ENCODE measurements at regions not wholly inside any gene's neighbourhood (a gene's known extent, or its start where the extent isn't known, plus 50 kb on each side); places are given as distances from the start of the nearest gene placed in this dataset.

GRCh38 chr5:53783624-53784228 is 223.3 kb downstream of the NDUFS4 start:
- H3K36me3 Mint-ChIP-seq (ENCODE audit: insufficient read depth, unreplicated experiment): no peaks in the 10 kb centered on the region
- ChIA-PET POLR2A (no interaction called here), CTCF (no interaction called here)
- no peak overlapping the region for H3K27ac Mint-ChIP-seq (ENCODE audit: low read depth, unreplicated experiment)
- peaks cover 15% of the 10 kb centered on the region for H3K9me3 Mint-ChIP-seq (ENCODE audit: unreplicated experiment)
- TF ChIP-seq, protein P1, sequence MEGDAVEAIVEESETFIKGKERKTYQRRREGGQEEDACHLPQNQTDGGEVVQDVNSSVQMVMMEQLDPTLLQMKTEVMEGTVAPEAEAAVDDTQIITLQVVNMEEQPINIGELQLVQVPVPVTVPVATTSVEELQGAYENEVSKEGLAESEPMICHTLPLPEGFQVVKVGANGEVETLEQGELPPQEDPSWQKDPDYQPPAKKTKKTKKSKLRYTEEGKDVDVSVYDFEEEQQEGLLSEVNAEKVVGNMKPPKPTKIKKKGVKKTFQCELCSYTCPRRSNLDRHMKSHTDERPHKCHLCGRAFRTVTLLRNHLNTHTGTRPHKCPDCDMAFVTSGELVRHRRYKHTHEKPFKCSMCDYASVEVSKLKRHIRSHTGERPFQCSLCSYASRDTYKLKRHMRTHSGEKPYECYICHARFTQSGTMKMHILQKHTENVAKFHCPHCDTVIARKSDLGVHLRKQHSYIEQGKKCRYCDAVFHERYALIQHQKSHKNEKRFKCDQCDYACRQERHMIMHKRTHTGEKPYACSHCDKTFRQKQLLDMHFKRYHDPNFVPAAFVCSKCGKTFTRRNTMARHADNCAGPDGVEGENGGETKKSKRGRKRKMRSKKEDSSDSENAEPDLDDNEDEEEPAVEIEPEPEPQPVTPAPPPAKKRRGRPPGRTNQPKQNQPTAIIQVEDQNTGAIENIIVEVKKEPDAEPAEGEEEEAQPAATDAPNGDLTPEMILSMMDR (IDR thresholded peaks at IDR 0.05; ENCODE audit: unreplicated experiment): no peak
- H3K4me1 Mint-ChIP-seq (ENCODE audit: insufficient read depth, unreplicated experiment): peaks cover 6% of the 10 kb centered on the region
- no TSS peak for BruUV-seq (replicated peaks)
- no peaks in the 10 kb centered on the region for H3K27me3 Mint-ChIP-seq (ENCODE audit: insufficient read depth, unreplicated experiment)
- H3K4me3 Mint-ChIP-seq (ENCODE audit: unreplicated experiment): no peak overlapping the region
- intact Hi-C loops (cut with micrococcal nuclease): no loop called here
- DNase-seq (ENCODE audit: unreplicated experiment): no peak

DNA sequence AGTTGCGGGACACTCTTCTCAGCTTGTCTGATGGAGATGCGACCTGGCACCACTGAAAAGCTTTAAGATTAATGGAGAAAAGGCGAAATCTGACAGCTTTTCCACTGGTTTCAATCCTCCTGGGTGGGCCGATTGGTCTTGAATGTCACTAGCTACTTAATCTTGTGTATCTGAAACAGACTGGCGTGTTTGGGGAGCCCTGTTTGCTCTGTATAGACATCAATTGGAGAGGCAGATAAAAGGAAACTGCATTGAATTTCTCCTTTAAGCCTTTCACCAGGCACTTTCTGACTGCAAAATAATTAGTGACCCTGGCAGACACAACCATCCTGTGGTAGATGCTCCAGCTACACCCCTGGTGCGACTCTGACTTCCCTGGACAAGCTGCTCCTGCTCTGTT is 224.2 kb downstream of the NDUFS4 start:
- Mint-ChIP-seq H3K9me3 (ENCODE audit: unreplicated experiment) (peaks cover 15% of the 10 kb centered on the region), H3K27ac (ENCODE audit: low read depth, unreplicated experiment) (no peak overlapping the region), H3K4me3 (ENCODE audit: unreplicated experiment) (no peak overlapping the region), H3K27me3 (ENCODE audit: insufficient read depth, unreplicated experiment) (no peaks in the 10 kb centered on the region), H3K4me1 (ENCODE audit: insufficient read depth, unreplicated experiment) (peaks cover 2% of the 10 kb centered on the region), H3K36me3 (ENCODE audit: insufficient read depth, unreplicated experiment) (no peaks in the 10 kb centered on the region)
- TF ChIP-seq, protein P1 (IDR thresholded peaks at IDR 0.05; ENCODE audit: unreplicated experiment): no peak
- POLR2A ChIA-PET: no interaction called here
- intact Hi-C loops (cut with micrococcal nuclease): no loop called here
- BruUV-seq (replicated peaks): no TSS peak
- DNase-seq (ENCODE audit: unreplicated experiment): no peak
- CTCF ChIA-PET: interaction anchor here (0.6 to 0.7 kb wide), 2 partner anchors 32 to 531 kb away, joined by 3 to 8 read pairs; no protein-coding TSS in a partner anchor

DNA sequence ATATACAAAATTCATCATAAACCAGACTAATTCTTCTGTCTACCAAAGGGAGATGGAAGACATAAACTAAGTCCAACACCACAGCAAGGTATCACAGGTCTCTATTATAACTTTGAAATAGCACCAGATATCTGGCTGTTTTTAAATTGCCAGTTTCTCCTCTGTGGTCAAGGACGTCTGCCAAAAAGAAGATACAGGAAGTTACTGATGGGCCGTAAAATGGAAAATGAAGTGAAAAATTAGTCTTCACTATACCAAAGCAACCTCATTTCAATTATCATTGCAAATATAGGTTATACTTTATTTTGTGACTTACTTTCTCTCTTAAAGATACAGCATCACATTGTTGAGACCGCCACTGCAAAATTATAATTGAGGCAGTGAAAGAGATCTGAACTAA is 225.5 kb downstream of the NDUFS4 start:
- H3K9me3 Mint-ChIP-seq (ENCODE audit: unreplicated experiment): peaks cover 15% of the 10 kb centered on the region
- CTCF ChIA-PET: no interaction called here

GRCh38 chr5:53790026-53790425 is 229.6 kb downstream of the NDUFS4 start:
- TF ChIP-seq, protein P1 (IDR thresholded peaks at IDR 0.05; ENCODE audit: unreplicated experiment): no peak
- Mint-ChIP-seq H3K27ac (ENCODE audit: low read depth, unreplicated experiment) (no peak overlapping the region), H3K4me1 (ENCODE audit: insufficient read depth, unreplicated experiment) (no peaks in the 10 kb centered on the region), H3K36me3 (ENCODE audit: insufficient read depth, unreplicated experiment) (no peaks in the 10 kb centered on the region), H3K4me3 (ENCODE audit: unreplicated experiment) (no peak overlapping the region), H3K27me3 (ENCODE audit: insufficient read depth, unreplicated experiment) (no peaks in the 10 kb centered on the region), H3K9me3 (ENCODE audit: unreplicated experiment) (peaks cover 15% of the 10 kb centered on the region)
- CTCF ChIA-PET: no interaction called here
- BruUV-seq (replicated peaks): no TSS peak
- no peak for DNase-seq (ENCODE audit: unreplicated experiment)
- intact Hi-C loops (cut with micrococcal nuclease): loop anchor here (10.0 kb wide), 1 partner anchor 55 kb away; no protein-coding TSS in a partner anchor
- POLR2A ChIA-PET: interaction anchor here (0.5 kb wide), 1 partner anchor 78 kb away, joined by 3 read pairs; no protein-coding TSS in a partner anchor

More for the DNA sequence above, 225.5 kb downstream of the NDUFS4 start:
- Mint-ChIP-seq H3K4me1 (ENCODE audit: insufficient read depth, unreplicated experiment) (no peaks in the 10 kb centered on the region), H3K36me3 (ENCODE audit: insufficient read depth, unreplicated experiment) (no peaks in the 10 kb centered on the region), H3K27ac (ENCODE audit: low read depth, unreplicated experiment) (no peak overlapping the region), H3K4me3 (ENCODE audit: unreplicated experiment) (no peak overlapping the region), H3K27me3 (ENCODE audit: insufficient read depth, unreplicated experiment) (no peaks in the 10 kb centered on the region)
- DNase-seq (ENCODE audit: unreplicated experiment): no peak
- TF ChIP-seq, protein P1 (IDR thresholded peaks at IDR 0.05; ENCODE audit: unreplicated experiment): no peak
- no TSS peak for BruUV-seq (replicated peaks)
- POLR2A ChIA-PET: no interaction called here
- intact Hi-C loops (cut with micrococcal nuclease): no loop called here

All from MCF 10A (cell line).